IPS-18a (cell line): ENCODE measurements at regions not wholly inside any gene's neighbourhood (a gene's known extent, or its start where the extent isn't known, plus 50 kb on each side); places are given as distances from the start of the nearest gene placed in this dataset.

Experiments
- H3K27ac ChIP-seq: one replicate; pipeline ENCODE4 v1.5.1; 2013; ENCODE audit warnings: low read length
- H3K27me3 ChIP-seq: one replicate; pipeline ENCODE4 v1.6.1; 2013; ENCODE audit warnings: mild to moderate bottlenecking, low read length; ENCODE audit not compliant: control insufficient read depth, insufficient read depth
- H3K36me3 ChIP-seq: one replicate; pipeline ENCODE4 v1.6.1; 2013; ENCODE audit warnings: low read depth, low read length; ENCODE audit not compliant: control insufficient read depth
- H3K4me1 ChIP-seq: one replicate; pipeline ENCODE4 v1.6.1; 2013; ENCODE audit warnings: low read depth, low read length; ENCODE audit not compliant: control insufficient read depth
- H3K4me3 ChIP-seq: one replicate; pipeline ENCODE4 v1.5.1; 2013; ENCODE audit warnings: low read length
- H3K9ac ChIP-seq: one replicate; pipeline ENCODE4 v1.6.1; 2013; ENCODE audit warnings: mild to moderate bottlenecking, low read length, moderate library complexity
- H3K9me3 ChIP-seq: one replicate; pipeline ENCODE4 v1.6.1; 2013; ENCODE audit warnings: low read depth, low read length; ENCODE audit not compliant: control insufficient read depth

DNA sequence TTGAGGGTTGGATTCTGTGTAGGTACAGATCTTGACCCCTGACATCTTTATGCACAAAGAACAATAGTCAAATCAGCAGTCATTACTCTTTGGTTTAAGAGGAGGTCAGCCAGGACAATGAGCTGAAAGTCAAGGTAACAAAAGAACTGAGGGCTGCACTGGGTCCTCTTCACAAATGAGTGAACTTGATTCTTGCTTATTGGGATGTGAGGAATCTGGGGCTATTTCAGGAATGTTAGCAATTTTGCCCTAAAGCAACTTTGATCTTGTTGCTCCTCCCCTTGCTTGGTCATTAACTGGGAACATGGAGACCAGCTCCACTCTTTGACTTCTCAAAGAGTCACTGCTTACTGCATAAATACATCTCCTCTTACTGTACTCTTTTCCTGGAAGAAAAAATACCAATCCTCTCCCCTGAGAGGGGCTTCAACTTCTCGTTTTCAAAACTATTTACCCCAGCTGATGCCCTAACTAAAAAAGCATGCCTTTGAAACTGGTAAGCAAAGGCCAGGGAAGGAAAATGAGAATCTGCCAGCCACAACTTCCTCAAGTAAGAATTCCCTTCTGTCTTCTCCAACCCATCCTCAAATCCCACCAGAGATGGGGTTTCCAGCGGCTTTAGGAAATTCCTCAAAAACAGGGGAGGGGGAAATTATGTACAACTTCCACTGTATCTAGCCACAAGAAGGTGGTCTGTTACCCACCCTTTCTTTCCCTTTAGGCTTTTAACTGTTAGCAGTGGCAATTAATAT is 368.3 kb downstream of the ENC1 start:
- Histone ChIP-seq H3K27ac (no peak overlapping the region), H3K27me3 (no peaks in the 10 kb centered on the region), H3K9ac (no peak overlapping the region)

DNA sequence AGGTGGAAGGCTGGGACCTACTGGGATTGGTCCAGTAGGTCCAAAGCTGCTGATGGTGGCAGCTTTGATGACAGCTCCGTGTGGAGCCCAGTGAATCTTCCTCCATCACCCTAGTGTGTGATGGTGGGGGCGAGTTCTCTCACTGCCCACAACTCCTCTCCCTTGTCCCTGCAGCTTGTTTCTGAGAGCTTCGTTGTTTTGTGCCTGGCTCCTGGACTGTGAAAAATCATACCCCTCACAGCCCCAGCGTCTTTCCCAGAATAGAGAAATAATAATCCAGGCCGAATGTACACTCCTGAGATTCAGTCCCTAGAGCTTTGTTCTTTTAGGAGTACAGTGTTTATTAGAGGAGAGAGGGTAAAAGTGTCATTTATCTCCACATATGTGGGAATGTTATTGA is 372.2 kb downstream of the ENC1 start:
- no peak overlapping the region for H3K27ac ChIP-seq
- no peak overlapping the region for H3K9ac ChIP-seq
- no peaks in the 10 kb centered on the region for H3K36me3 ChIP-seq
- H3K27me3 ChIP-seq, result no peaks in the 10 kb centered on the region
- no peak overlapping the region for H3K4me3 ChIP-seq
- peaks cover 7% of the 10 kb centered on the region for H3K4me1 ChIP-seq
- no peaks in the 10 kb centered on the region for H3K9me3 ChIP-seq

More for the DNA sequence above, 368.3 kb downstream of the ENC1 start:
- Histone ChIP-seq H3K4me3 (no peak overlapping the region), H3K36me3 (no peaks in the 10 kb centered on the region), H3K9me3 (no peaks in the 10 kb centered on the region), H3K4me1 (peaks cover 7% of the 10 kb centered on the region)

DNA sequence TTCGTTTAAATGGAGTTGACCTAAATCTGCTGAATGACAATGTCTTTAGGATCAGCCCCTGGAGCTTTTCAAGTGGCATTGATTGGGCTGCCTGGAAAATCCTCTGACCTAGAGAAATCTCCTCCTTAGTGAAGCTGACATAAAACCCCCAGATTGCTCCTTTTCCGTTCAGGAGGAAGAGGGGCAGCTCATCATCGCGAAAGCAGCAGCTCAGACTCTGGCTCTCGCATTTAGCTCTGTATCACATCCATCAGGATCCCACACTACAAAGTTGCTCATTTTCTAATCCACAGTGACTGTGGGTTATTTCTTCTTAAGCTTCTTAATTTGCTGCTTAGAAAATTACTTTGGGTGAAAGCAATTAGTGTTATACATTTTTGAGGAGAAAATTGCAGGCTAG is 373.7 kb downstream of the ENC1 start:
- no peaks in the 10 kb centered on the region for H3K36me3 ChIP-seq
- no peaks in the 10 kb centered on the region for H3K9me3 ChIP-seq
- H3K4me1 ChIP-seq, result no peaks in the 10 kb centered on the region
- H3K9ac ChIP-seq, result no peak overlapping the region
- no peak overlapping the region for H3K4me3 ChIP-seq
- no peak overlapping the region for H3K27ac ChIP-seq
- no peaks in the 10 kb centered on the region for H3K27me3 ChIP-seq

DNA sequence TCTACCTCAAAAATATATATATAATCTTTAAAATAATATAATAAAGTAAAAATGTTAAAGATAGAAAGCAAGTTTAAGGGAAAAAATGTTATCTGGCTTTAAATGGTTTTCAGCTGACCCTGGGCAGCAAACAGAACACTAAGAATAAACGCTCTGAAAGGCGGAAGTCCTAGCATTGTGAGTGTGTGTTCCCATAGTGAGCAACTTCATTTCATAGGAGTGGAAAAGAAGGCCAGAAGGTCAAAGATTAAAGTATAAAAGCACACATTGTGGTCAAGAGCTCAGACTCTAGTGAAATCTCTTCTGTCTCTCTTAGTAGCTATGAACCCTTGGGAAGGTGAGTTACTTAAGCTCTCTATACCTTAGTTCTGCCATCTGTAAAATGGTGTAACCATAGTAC is 374.4 kb downstream of the ENC1 start:
- Histone ChIP-seq H3K9me3 (no peaks in the 10 kb centered on the region), H3K4me1 (no peaks in the 10 kb centered on the region), H3K27me3 (no peaks in the 10 kb centered on the region), H3K4me3 (no peak overlapping the region), H3K36me3 (no peaks in the 10 kb centered on the region), H3K9ac (no peak overlapping the region), H3K27ac (no peak overlapping the region)

DNA sequence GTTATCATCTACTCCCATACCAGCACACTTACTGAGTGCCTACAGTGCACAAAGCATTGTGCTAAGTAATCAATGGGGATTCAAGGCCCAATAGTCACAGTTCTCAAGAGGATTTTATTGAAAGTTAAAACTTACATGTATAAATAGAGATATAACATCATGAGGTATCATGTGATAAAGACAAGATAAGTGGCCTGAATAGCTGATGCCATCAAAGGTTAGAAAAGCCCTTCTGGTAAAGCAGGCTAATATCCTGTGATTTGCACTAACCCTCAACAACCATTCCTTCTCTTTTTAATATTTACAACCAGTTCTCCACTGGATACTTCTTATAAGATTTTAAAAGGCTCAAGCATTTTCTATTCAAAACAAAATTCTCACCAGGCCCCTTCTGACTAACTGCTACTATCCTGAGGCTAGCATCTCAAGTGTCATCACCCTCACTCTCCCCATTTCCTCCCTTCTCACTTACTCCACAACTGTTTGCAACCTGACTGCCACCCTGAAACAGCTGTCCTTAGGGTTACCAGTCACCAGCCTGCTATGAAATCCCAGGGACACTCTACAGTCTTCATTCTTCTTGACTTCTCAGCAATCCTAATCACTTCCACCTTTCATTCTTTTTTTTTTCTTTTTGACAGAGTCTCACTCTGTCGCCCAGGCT is 377.9 kb downstream of the ENC1 start:
- Histone ChIP-seq H3K27me3 (no peaks in the 10 kb centered on the region), H3K9ac (no peak overlapping the region), H3K4me1 (peaks cover 10% of the 10 kb centered on the region), H3K36me3 (no peaks in the 10 kb centered on the region), H3K27ac (no peak overlapping the region), H3K4me3 (no peak overlapping the region), H3K9me3 (no peaks in the 10 kb centered on the region)

DNA sequence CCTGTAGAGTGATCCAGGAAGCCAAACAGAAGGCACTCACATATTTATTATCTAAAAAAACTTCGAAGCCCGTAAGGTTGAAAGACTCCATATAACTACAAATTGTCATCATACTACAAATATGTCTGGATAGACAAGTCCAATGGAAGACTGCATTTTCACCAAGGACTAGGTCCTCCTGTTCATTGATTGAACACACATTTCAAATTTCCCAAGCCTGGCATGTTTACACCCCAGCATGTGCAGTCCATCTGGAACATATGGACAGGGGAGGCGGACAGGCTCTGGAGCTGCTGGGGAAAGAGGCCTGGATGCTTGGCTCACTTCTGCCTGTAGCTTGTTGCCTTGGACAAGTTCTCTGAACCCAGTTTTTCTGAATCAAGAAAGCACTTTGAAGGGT is 378.7 kb downstream of the ENC1 start:
- Histone ChIP-seq H3K27me3 (no peaks in the 10 kb centered on the region), H3K4me1 (peaks cover 18% of the 10 kb centered on the region), H3K36me3 (no peaks in the 10 kb centered on the region), H3K9ac (no peak overlapping the region), H3K4me3 (no peak overlapping the region), H3K27ac (no peak overlapping the region), H3K9me3 (no peaks in the 10 kb centered on the region)

DNA sequence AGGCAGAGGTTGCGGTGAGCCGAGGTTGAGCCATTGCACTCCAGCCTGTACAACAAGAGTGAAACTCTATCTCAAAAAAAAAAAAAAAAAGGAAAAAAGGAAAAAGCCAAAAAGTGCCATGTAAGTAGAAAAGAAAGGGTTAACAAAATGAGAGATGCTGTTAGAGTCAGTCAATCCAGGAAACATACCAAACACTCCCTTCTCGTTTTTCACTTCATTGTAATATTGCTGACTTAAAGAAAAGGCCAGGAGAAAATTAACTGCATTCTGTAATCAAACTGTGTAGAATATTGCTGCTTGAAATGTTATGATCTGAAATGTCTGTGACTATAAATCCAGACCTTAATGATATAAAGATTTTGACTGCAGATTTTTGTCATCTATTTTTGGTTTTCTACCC is 379.1 kb downstream of the ENC1 start:
- Histone ChIP-seq H3K9ac (no peak overlapping the region), H3K4me3 (no peak overlapping the region), H3K36me3 (no peaks in the 10 kb centered on the region), H3K27me3 (no peaks in the 10 kb centered on the region), H3K27ac (no peak overlapping the region), H3K4me1 (peaks cover 19% of the 10 kb centered on the region), H3K9me3 (no peaks in the 10 kb centered on the region)

DNA sequence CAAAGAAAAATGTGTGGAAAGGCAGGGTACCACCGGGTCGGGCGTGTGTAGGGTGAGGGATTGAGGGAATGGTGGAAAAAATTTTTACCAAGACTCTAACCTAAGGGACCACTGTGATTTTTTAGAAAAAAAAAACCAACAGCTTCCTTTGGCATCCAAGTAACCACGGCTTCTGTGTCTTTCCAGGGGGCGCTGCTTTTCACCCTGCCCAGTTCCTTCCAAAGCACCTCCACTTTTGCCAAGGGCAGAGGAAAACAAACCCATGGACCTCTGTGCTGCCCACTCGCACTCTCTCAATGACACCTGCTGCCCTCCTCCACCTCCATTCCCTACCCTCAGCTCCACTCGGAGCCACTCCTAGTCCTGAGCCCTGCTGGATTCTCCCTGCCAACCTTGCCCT is 381.0 kb downstream of the ENC1 start:
- Histone ChIP-seq H3K9me3 (no peaks in the 10 kb centered on the region), H3K4me1 (peaks cover 19% of the 10 kb centered on the region), H3K4me3 (no peak overlapping the region)

DNA sequence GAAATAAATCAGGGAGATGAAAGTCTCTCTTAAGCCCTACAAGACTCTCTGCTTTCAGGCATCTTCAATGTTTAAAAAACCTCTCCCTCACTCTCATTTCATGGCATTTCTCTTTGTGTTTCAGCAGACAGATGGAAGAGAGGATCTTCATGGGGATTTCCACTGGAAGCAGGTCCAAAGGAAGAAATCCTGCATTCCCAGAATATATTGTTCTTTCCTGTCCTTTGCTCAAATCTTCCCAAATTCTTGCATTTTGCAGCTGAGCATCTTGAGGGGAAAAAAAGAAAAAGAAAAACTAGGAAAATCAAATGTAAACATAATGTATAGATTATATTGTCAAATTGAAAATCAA is 382.2 kb downstream of the ENC1 start:
- Histone ChIP-seq H3K36me3 (no peaks in the 10 kb centered on the region), H3K9ac (no peak overlapping the region), H3K4me1 (peaks cover 19% of the 10 kb centered on the region), H3K9me3 (no peaks in the 10 kb centered on the region), H3K27me3 (no peaks in the 10 kb centered on the region), H3K4me3 (no peak overlapping the region), H3K27ac (no peak overlapping the region)

More for the DNA sequence above, 381.0 kb downstream of the ENC1 start:
- no peaks in the 10 kb centered on the region for H3K36me3 ChIP-seq
- no peak overlapping the region for H3K27ac ChIP-seq
- H3K9ac ChIP-seq, result no peak overlapping the region
- no peaks in the 10 kb centered on the region for H3K27me3 ChIP-seq

DNA sequence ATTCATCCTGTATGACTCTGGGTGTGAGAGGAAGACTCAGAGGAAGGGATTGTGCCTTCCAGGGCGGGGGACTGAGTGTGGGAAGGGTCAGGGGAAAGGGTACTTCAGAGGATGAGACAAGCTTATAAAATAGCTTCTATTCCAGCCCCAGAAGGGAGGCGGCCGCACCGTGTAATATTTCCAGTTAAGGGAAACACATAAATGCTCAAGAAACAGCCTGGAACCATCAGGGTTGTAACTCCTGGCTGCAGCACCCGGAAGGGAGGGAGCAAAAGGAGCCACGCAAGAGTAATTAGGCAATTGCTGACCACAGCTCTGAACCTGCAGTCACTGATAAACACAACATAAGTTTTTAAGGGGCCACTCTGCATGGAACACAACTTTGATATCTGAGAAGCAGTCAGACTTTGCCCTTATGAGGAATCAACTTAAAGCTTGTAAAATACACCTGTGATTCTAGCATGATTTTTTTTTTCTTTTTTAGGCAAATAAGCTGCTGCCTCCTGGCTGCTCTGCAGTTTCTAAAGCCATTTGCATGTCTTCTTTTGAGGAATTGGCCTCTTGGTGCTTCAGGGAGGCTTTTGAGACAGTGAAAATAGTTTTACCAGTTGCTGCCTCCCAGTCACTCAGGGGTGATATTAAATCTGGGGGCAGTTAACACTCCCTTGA is 382.7 kb downstream of the ENC1 start:
- H3K27ac ChIP-seq, result no peak overlapping the region
- H3K27me3 ChIP-seq, result no peaks in the 10 kb centered on the region
- H3K4me1 ChIP-seq, result peaks cover 19% of the 10 kb centered on the region
- no peak overlapping the region for H3K4me3 ChIP-seq
- H3K9ac ChIP-seq, result no peak overlapping the region
- no peaks in the 10 kb centered on the region for H3K9me3 ChIP-seq
- no peaks in the 10 kb centered on the region for H3K36me3 ChIP-seq

DNA sequence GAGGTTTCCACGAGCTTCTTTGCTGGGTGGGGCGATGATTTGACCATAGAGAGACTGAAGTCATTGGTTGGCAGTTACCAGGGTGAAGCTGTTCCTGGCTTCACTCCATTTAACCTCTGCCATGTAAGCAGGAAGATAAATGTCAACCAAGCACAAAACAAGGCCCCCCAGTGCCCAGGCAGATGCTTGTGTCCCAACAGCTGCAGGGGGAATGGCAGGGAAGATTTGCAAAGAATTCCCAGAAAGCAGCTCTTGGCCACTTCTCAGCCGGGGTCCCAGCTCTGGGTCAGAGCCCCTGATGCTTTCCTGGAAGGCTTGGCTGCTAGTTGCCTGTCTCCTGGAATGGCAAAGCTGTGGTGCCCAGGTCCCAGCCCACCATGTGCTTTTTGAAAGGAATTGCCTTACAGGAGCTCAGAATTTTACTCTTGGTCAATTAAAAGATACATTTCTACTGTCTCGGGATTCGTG is 383.4 kb downstream of the ENC1 start:
- Histone ChIP-seq H3K9ac (no peak overlapping the region), H3K27ac (no peak overlapping the region), H3K27me3 (no peaks in the 10 kb centered on the region), H3K9me3 (no peaks in the 10 kb centered on the region), H3K4me1 (peaks cover 19% of the 10 kb centered on the region), H3K4me3 (no peak overlapping the region), H3K36me3 (no peaks in the 10 kb centered on the region)
